Stimulated activated memory B cell treated with anti-CD40 and anti-IgM and Interleukin-4, amounts not matched to agents 10 μg/mL and 1 μg/mL and 100 μg/mL, for 72 hours (primary cell): ENCODE measurements at regions not wholly inside any gene's neighbourhood (a gene's known extent, or its start where the extent isn't known, plus 50 kb on each side); places are given as distances from the start of the nearest gene placed in this dataset.

Experiments
- ATAC-seq: fragments of 150-1000 bp; cut with Tn5 transposase; 2 replicates; pipeline ENCODE4 v1.10.0; 2021
- H3K27ac Mint-ChIP-seq: one replicate; pipeline ENCODE4 v1.8.0; 2022; ENCODE audit warnings: mild to moderate bottlenecking, mixed read lengths
- H3K27me3 Mint-ChIP-seq: one replicate; pipeline ENCODE4 v1.8.0; 2022; ENCODE audit warnings: mixed read lengths
- H3K36me3 Mint-ChIP-seq: one replicate; pipeline ENCODE4 v1.8.0; 2022; ENCODE audit warnings: mixed read lengths
- H3K4me1 Mint-ChIP-seq: one replicate; pipeline ENCODE4 v1.8.0; 2022; ENCODE audit warnings: mixed read lengths
- H3K4me3 Mint-ChIP-seq: one replicate; pipeline ENCODE4 v1.8.0; 2022; ENCODE audit warnings: mild to moderate bottlenecking, moderate library complexity, mixed read lengths
- H3K9me3 Mint-ChIP-seq: one replicate; pipeline ENCODE4 v1.8.0; 2022; ENCODE audit warnings: mixed read lengths

- ATAC-seq, result no peak
- Mint-ChIP-seq H3K9me3 (no peaks in the 10 kb centered on the region), H3K27ac (no peak overlapping the region), H3K36me3 (no peaks in the 10 kb centered on the region), H3K4me1 (no peaks in the 10 kb centered on the region), H3K4me3 (no peak overlapping the region), H3K27me3 (no peaks in the 10 kb centered on the region)
These were observed 370.4 kb upstream of the FAT3 start for GRCh38 chr11:91854171-91854570.

- no peak for ATAC-seq
- Mint-ChIP-seq H3K36me3 (no peaks in the 10 kb centered on the region), H3K27me3 (no peaks in the 10 kb centered on the region), H3K4me1 (no peaks in the 10 kb centered on the region), H3K4me3 (no peak overlapping the region), H3K27ac (no peak overlapping the region), H3K9me3 (peaks cover 5% of the 10 kb centered on the region)
These were observed 372.7 kb upstream of the FAT3 start for GRCh38 chr11:91851908-91852307.

GRCh38 chr11:91850533-91851275, 373.9 kb upstream of the FAT3 start:
- Mint-ChIP-seq H3K4me1 (no peaks in the 10 kb centered on the region), H3K4me3 (no peak overlapping the region), H3K9me3 (peaks cover 5% of the 10 kb centered on the region), H3K27me3 (no peaks in the 10 kb centered on the region), H3K36me3 (no peaks in the 10 kb centered on the region), H3K27ac (no peak overlapping the region)
- ATAC-seq, result no peak

GRCh38 chr11:91850021-91850420, 374.6 kb upstream of the FAT3 start:
- ATAC-seq, result no peak
- Mint-ChIP-seq H3K27ac (no peak overlapping the region), H3K4me1 (no peaks in the 10 kb centered on the region), H3K36me3 (no peaks in the 10 kb centered on the region), H3K27me3 (no peaks in the 10 kb centered on the region), H3K9me3 (peaks cover 5% of the 10 kb centered on the region), H3K4me3 (no peak overlapping the region)

DNA sequence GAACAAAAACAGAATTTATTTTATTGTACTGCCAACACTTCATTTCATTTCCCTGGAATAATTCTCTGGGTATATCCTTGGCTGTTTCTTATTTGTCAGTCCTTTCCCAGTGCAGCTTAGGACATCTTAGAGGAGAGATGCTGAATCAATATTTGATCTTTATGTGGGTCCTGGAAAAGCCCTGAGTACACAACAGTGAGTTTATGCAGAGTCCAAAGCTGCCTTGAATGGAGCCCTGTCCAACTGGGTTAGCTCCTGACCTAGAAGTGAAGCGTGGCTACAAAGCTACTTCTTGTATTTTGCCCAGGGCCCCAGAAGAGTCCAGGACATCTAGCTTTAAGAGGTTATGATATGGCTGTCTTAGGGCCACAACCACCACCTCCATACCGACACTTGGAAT, 378.0 kb upstream of the FAT3 start:
- no peak for ATAC-seq
- Mint-ChIP-seq H3K27me3 (no peaks in the 10 kb centered on the region), H3K4me1 (no peaks in the 10 kb centered on the region), H3K36me3 (no peaks in the 10 kb centered on the region), H3K9me3 (peaks cover 5% of the 10 kb centered on the region), H3K27ac (no peak overlapping the region), H3K4me3 (no peak overlapping the region)

DNA sequence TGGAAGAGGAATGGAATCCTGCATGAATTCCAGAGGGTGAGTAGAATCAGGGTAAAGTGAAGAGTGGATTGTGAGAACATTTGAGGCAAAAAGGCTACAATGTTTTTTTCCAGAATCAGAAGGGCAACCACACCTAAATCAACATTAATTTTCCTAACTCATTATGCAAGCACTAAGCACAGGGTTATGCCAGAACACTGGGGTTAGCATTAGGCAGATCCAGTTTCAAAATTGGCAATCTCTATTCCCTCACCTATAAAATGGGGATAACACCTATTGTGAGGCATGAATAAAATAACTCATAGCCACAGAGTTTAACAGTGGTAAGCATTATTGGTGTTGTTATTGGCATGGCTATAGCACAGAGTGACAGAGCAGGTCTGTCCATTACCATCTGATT, 378.6 kb upstream of the FAT3 start:
- Mint-ChIP-seq H3K36me3 (no peaks in the 10 kb centered on the region), H3K9me3 (peaks cover 5% of the 10 kb centered on the region), H3K27ac (no peak overlapping the region), H3K4me1 (no peaks in the 10 kb centered on the region), H3K27me3 (no peaks in the 10 kb centered on the region), H3K4me3 (no peak overlapping the region)
- no peak for ATAC-seq

DNA sequence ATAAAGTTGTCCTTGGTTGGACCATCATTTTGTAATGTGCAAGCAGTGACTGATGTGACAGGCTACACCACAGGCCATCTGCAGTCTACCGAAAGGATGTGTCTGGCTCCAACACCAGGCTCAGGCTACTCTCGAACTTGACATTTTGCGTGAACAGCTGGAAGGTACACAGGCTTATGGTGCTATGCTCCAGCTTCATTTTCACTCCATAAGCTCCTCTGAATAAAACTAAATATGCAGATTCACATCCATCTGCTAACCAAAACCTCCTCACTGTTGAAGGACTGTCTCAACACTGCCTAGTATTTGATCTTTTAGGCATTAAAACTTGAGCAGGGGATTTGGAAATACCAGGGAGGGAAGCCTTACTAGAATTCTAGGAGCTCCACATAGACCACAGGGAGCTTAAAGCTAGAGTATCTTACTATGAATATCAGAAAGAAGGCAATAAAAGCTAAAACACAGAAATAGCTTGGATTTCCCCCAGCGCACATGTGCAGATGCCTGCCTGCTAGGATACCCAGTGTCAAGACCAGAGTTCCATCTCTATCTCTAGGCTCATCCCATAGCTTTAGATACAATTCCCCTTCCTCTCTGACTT, 383.9 kb upstream of the FAT3 start:
- H3K4me3 Mint-ChIP-seq, result no peak overlapping the region
- H3K36me3 Mint-ChIP-seq, result no peaks in the 10 kb centered on the region
- peaks cover 5% of the 10 kb centered on the region for H3K9me3 Mint-ChIP-seq
- no peaks in the 10 kb centered on the region for H3K27me3 Mint-ChIP-seq
- no peak for ATAC-seq
- no peaks in the 10 kb centered on the region for H3K4me1 Mint-ChIP-seq
- H3K27ac Mint-ChIP-seq, result no peak overlapping the region

DNA sequence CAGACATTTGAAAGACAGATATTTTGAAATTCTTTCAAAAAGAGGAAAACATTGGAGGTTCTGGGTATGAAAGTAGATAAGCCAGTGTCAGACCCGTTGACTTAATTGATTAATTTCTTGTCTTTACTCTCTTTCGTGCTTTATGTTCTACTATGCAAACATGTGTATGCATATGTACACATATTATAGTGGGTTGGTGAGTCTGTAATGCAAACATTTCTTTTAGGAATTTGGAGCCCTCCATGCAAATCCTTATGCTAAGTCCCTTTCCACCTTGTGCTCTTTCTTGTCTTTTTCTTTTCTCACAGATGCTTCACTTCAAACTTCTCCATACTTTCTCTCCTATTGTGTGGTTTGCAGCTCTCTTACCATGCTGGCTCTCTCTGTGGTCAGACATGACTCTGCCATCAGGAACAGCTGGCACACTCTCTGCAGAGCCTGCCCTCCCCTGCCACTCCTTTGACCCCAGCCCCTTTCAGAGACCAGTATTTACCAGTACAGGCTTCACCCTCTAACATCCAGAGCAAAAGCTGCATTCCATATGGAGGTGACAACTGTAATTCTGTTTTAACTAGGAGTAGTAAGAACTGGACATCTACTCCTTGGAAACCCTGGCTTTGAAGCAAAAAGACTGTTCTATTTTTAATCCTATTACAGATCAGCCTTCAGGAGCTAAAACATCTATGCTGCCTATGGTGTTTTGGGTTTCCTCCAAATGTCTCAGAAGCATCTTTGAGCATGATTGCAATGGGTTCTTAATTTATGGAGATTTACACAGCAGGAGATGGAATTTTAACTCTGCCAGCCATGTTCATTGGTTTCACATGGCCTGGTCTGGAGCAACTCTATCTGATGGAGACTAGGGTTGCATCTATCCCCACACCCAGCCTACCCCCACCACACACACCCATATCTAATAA, 386.9 kb upstream of the FAT3 start:
- Mint-ChIP-seq H3K36me3 (no peaks in the 10 kb centered on the region), H3K27ac (no peak overlapping the region), H3K9me3 (peaks cover 7% of the 10 kb centered on the region), H3K4me3 (no peak overlapping the region), H3K27me3 (no peaks in the 10 kb centered on the region), H3K4me1 (no peaks in the 10 kb centered on the region)
- no peak for ATAC-seq

DNA sequence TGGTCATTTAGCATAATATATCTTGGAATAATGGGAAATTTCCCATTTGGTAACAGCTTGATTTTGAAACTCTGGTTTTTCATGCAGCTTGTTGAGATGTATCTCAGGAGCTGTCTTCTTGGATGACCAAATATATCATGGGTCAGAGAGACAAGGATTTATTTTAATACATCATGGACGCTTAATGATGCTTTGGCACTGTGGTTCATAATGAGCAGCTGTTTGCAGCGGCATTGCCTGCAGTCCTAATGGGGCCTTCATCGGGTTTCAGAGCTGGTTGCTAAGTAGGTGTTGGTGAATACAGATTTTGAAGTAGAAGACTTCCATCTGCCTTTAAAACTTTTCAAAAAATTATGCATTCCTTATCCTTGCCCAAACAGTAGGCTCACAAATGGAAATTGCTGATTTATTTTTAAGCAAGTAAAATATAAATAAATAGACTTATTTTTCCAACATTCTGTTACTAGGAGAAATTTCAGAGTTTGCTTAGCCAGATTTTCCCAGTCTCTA, 389.5 kb upstream of the FAT3 start:
- no peaks in the 10 kb centered on the region for H3K27me3 Mint-ChIP-seq
- H3K4me3 Mint-ChIP-seq, result no peak overlapping the region

GRCh38 chr11:91828901-91829300, 395.7 kb upstream of the FAT3 start:
- no peak overlapping the region for H3K4me3 Mint-ChIP-seq
- no peak for ATAC-seq
- no peaks in the 10 kb centered on the region for H3K27me3 Mint-ChIP-seq
- no peak overlapping the region for H3K27ac Mint-ChIP-seq
- peaks cover 11% of the 10 kb centered on the region for H3K9me3 Mint-ChIP-seq
- no peaks in the 10 kb centered on the region for H3K36me3 Mint-ChIP-seq
- no peaks in the 10 kb centered on the region for H3K4me1 Mint-ChIP-seq

More for the DNA sequence above, 389.5 kb upstream of the FAT3 start:
- Mint-ChIP-seq H3K36me3 (no peaks in the 10 kb centered on the region), H3K9me3 (peaks cover 12% of the 10 kb centered on the region), H3K4me1 (no peaks in the 10 kb centered on the region), H3K27ac (no peak overlapping the region)
- ATAC-seq, result no peak

DNA sequence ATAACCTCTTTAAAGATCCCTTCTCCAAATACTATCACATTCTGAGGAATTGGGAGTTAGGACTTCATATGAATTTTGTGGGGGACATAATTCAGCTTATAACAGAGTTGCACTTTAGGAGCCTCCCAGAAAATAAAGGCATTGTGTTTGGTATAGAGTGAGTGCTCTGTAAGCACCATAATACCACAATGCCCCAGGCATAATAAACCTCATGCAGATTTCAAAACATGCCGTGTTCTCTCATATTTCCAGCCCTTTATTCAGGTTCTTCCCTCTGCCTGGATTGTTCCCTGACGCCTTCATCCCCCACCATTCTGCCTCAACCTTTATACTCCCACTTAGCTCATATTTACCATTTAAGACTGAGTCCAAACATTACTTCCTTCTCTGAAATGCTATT, 398.8 kb upstream of the FAT3 start:
- ATAC-seq, result no peak
- no peak overlapping the region for H3K27ac Mint-ChIP-seq
- no peaks in the 10 kb centered on the region for H3K36me3 Mint-ChIP-seq
- no peaks in the 10 kb centered on the region for H3K4me1 Mint-ChIP-seq
- no peaks in the 10 kb centered on the region for H3K27me3 Mint-ChIP-seq
- no peak overlapping the region for H3K4me3 Mint-ChIP-seq
- peaks cover 11% of the 10 kb centered on the region for H3K9me3 Mint-ChIP-seq

DNA sequence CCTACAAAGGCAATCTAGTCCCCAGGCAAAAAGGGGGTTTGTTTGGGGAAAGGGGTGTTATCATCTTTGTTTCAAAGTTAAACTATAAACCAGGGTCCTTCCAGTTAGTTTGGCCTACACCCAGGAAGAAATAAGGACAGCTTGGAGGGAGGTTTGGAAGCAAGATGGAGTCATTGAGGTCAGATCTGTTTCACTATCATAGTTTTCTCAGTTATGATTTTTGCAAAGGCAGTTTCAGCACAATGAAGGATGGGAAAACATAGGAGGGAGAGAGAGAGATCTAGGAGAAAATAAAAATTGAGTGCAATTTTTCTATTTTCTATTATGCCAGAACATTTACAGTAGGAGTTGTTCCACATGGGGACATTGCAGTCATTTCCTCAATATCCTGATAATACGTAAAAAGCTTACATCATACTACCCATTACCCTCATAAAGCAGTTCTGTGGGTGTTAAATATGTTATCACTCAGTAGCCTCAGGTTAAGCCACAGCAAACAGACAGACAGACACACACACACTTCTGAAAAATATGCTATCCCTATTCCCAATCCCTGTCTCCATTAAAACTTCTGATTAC, 401.3 kb upstream of the FAT3 start:
- H3K4me3 Mint-ChIP-seq, result no peak overlapping the region
- H3K36me3 Mint-ChIP-seq, result no peaks in the 10 kb centered on the region
- H3K27ac Mint-ChIP-seq, result no peak overlapping the region
- H3K4me1 Mint-ChIP-seq, result no peaks in the 10 kb centered on the region
- no peak for ATAC-seq
- H3K9me3 Mint-ChIP-seq, result no peaks in the 10 kb centered on the region
- H3K27me3 Mint-ChIP-seq, result no peaks in the 10 kb centered on the region

- H3K4me3 Mint-ChIP-seq, result no peak overlapping the region
- ATAC-seq, result no peak
- no peaks in the 10 kb centered on the region for H3K36me3 Mint-ChIP-seq
- H3K27ac Mint-ChIP-seq, result no peak overlapping the region
- H3K4me1 Mint-ChIP-seq, result no peaks in the 10 kb centered on the region
- no peaks in the 10 kb centered on the region for H3K9me3 Mint-ChIP-seq
- H3K27me3 Mint-ChIP-seq, result no peaks in the 10 kb centered on the region
These were observed 401.8 kb upstream of the FAT3 start for GRCh38 chr11:91822805-91823204.

DNA sequence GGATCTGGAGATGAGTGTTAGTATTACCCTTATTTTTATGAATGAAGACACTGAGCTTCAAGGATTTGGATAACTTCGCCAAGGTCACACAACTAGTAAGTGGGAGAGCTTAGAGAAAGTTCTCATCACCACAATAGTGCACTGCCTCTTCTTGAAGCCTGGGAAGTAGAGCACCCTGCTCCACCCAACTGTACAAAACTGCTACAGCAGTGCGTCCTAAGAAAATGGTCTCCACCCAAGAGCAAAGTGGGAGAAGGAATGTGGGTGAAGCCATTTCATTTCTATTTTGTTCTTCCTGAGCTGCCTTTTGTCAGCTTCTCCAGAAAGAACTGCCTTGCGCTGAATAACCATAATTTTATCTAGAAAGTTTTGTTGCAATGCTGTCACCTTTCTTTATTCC, 403.9 kb upstream of the FAT3 start:
- Mint-ChIP-seq H3K9me3 (no peaks in the 10 kb centered on the region), H3K27ac (no peak overlapping the region), H3K4me3 (no peak overlapping the region), H3K36me3 (no peaks in the 10 kb centered on the region), H3K4me1 (no peaks in the 10 kb centered on the region), H3K27me3 (no peaks in the 10 kb centered on the region)
- no peak for ATAC-seq

- no peak overlapping the region for H3K4me3 Mint-ChIP-seq
- no peaks in the 10 kb centered on the region for H3K4me1 Mint-ChIP-seq
- H3K9me3 Mint-ChIP-seq, result no peaks in the 10 kb centered on the region
- ATAC-seq, result no peak
- H3K27ac Mint-ChIP-seq, result no peak overlapping the region
- no peaks in the 10 kb centered on the region for H3K36me3 Mint-ChIP-seq
- no peaks in the 10 kb centered on the region for H3K27me3 Mint-ChIP-seq
These were observed 404.8 kb upstream of the FAT3 start for GRCh38 chr11:91819777-91820176.
